ENCODE measurements at regions not wholly inside any gene's neighbourhood (a gene's known extent, or its start where the extent isn't known, plus 50 kb on each side); places are given as distances from the start of the nearest gene placed in this dataset.

DNA sequence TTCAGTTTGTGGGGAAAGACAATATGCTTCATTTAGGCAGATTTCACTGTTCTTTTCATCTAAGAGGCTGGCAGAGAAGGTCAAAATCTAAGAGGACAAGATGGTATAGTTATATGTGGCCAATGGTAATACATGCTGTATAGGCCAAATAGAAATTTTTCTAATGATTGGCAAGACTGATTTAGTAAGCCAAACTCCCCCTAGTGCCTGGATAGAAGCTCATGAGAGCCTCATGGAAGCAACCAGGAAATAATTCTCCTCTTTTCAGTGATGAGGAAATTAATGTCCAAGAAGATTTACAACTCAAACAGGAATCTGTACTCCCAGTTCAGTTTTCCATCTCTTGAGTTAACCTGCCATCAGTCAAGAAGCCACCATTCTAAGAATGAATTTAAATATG, 253.6 kb upstream of the PHF14 start:
- H3K9me1 ChIP-seq (ENCODE audit: control insufficient read depth, extremely low read depth, insufficient read depth, low read length), result no peaks in the 10 kb centered on the region
- H3K4me2 ChIP-seq (ENCODE audit: control insufficient read depth, extremely low read depth, insufficient read depth, low read depth, low read length), result no peak overlapping the region
- H3K27me3 ChIP-seq (ENCODE audit: control insufficient read depth, extremely low read depth, insufficient read depth, low read length), result no peaks in the 10 kb centered on the region
- no peaks in the 10 kb centered on the region for H3K4me1 ChIP-seq (ENCODE audit: control insufficient read depth, extremely low read depth, insufficient read depth, low read length)
- H4K20me1 ChIP-seq (ENCODE audit: control insufficient read depth, extremely low read depth, insufficient read depth, low read length), result no peaks in the 10 kb centered on the region
- H3K9me3 ChIP-seq (ENCODE audit: control insufficient read depth, low read depth, low read length), result no peaks in the 10 kb centered on the region
- H3K79me2 ChIP-seq (ENCODE audit: control insufficient read depth, insufficient read depth, low read length), result no peaks in the 10 kb centered on the region
- H3K9ac ChIP-seq (ENCODE audit: control insufficient read depth, extremely low read depth, insufficient read depth, low read length), result no peak overlapping the region
- DNase-seq (ENCODE audit: low read depth, low spot score), result no peak
- no peak overlapping the region for H2AFZ ChIP-seq (ENCODE audit: control insufficient read depth, low read length)
- H3K27ac ChIP-seq (ENCODE audit: control insufficient read depth, insufficient read depth, low read length), result no peak overlapping the region
- TF ChIP-seq EZH2 (IDR thresholded peaks at IDR 0.05; ENCODE audit: low read length) (no peak), CTCF (optimal IDR thresholded peaks at IDR 0.05 in 1 of 3, IDR thresholded peaks at IDR 0.05 in 1 of 3, conservative IDR thresholded peaks at IDR 0.05 in 1 of 3; ENCODE audit: extremely low read depth in 1 of 3, insufficient read depth in 2 of 3, low read length in 3 of 3) (no peak)
- H3K4me3 ChIP-seq (ENCODE audit: control insufficient read depth in 2 of 3, extremely low read depth in 1 of 3, insufficient read depth in 2 of 3, low read depth in 1 of 3, low read length in 3 of 3), result no peak overlapping the region
- dilution Hi-C loops (cut with MboI; ENCODE audit: extremely low pct_ligation_motif_present, low sequenced_read_pairs), result no loop called here
- H3K36me3 ChIP-seq (ENCODE audit: control insufficient read depth in 2 of 2, extremely low read depth in 1 of 2, insufficient read depth in 2 of 2, low read length in 2 of 2), result no peaks in the 10 kb centered on the region
- no peak for FAIRE-seq

DNA sequence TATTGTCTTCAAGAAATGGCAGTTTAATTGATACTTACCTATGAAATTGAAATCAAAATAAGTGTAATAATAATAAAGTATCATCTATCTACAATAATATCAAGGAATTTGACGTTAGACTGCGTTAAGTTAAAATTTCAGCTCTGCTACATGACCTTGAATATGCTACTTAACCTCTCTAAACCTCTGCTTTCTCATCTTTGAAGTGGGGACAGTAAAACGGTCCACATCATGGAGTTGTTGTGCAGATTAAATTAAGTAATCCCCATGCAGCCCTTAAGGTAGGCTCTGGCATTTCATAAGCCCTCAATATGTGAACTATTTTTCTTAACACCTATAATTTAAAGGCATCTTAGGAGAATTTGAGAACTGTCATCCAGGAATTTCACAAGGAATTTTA, 252.4 kb upstream of the PHF14 start:
- no peak for DNase-seq (ENCODE audit: low read depth, low spot score)
- Histone ChIP-seq H3K4me2 (ENCODE audit: control insufficient read depth, extremely low read depth, insufficient read depth, low read depth, low read length) (no peak overlapping the region), H3K27me3 (ENCODE audit: control insufficient read depth, extremely low read depth, insufficient read depth, low read length) (no peaks in the 10 kb centered on the region), H3K9me3 (ENCODE audit: control insufficient read depth, low read depth, low read length) (no peaks in the 10 kb centered on the region), H3K9me1 (ENCODE audit: control insufficient read depth, extremely low read depth, insufficient read depth, low read length) (no peaks in the 10 kb centered on the region), H3K4me1 (ENCODE audit: control insufficient read depth, extremely low read depth, insufficient read depth, low read length) (no peaks in the 10 kb centered on the region), H3K9ac (ENCODE audit: control insufficient read depth, extremely low read depth, insufficient read depth, low read length) (no peak overlapping the region), H2AFZ (ENCODE audit: control insufficient read depth, low read length) (no peak overlapping the region), H3K79me2 (ENCODE audit: control insufficient read depth, insufficient read depth, low read length) (no peaks in the 10 kb centered on the region), H3K27ac (ENCODE audit: control insufficient read depth, insufficient read depth, low read length) (no peak overlapping the region), H4K20me1 (ENCODE audit: control insufficient read depth, extremely low read depth, insufficient read depth, low read length) (no peaks in the 10 kb centered on the region), H3K4me3 (ENCODE audit: control insufficient read depth in 2 of 3, extremely low read depth in 1 of 3, insufficient read depth in 2 of 3, low read depth in 1 of 3, low read length in 3 of 3) (no peak overlapping the region), H3K36me3 (ENCODE audit: control insufficient read depth in 2 of 2, extremely low read depth in 1 of 2, insufficient read depth in 2 of 2, low read length in 2 of 2) (no peaks in the 10 kb centered on the region)
- dilution Hi-C loops (cut with MboI; ENCODE audit: extremely low pct_ligation_motif_present, low sequenced_read_pairs), result no loop called here
- TF ChIP-seq EZH2 (IDR thresholded peaks at IDR 0.05; ENCODE audit: low read length) (no peak), CTCF (optimal IDR thresholded peaks at IDR 0.05 in 1 of 3, IDR thresholded peaks at IDR 0.05 in 1 of 3, conservative IDR thresholded peaks at IDR 0.05 in 1 of 3; ENCODE audit: extremely low read depth in 1 of 3, insufficient read depth in 2 of 3, low read length in 3 of 3) (no peak)
- FAIRE-seq, result no peak

Measured in keratinocyte (primary cell).